GM21529 (cell line): ENCODE measurements at regions not wholly inside any gene's neighbourhood (a gene's known extent, or its start where the extent isn't known, plus 50 kb on each side); places are given as distances from the start of the nearest gene placed in this dataset.

Experiments used
- ATAC-seq: cut with Tn5 transposase; IDR thresholded peaks from one replicate; pipeline ENCODE4 v1.9.1; 2021; ENCODE audit not compliant: unreplicated experiment

DNA sequence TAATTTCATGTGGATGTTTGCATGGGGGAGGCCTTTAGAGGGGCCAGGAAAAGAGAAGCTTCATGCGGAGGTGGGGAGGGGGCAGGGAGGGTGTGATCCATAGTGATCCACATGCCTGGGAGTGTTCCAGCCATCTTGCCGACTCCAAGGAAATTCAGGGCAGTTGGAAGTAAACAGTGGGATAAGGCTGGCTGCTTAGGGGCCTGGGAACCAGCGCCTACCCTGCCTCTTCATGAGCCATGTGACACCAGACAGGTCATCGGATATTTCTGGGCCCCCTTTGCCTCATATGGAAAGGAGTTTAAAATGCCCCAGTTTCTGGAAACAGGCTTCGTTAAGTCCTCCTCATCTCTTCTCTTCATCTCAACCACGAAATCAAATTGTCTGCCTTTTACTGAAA is 983.2 kb downstream of the BCL11B start:
- no peak for ATAC-seq

- ATAC-seq, result no peak
These were observed 981.4 kb downstream of the BCL11B start for GRCh38 chr14:98290596-98290995.

GRCh38 chr14:98292191-98292590 is 979.8 kb downstream of the BCL11B start:
- ATAC-seq, result no peak

- ATAC-seq, result no peak
These were observed 978.4 kb downstream of the BCL11B start for GRCh38 chr14:98293576-98293975.

GRCh38 chr14:98296895-98297294 is 975.1 kb downstream of the BCL11B start:
- no peak for ATAC-seq

GRCh38 chr14:98297567-98297966 is 974.4 kb downstream of the BCL11B start:
- no peak for ATAC-seq

GRCh38 chr14:98298481-98299244 is 973.3 kb downstream of the BCL11B start:
- ATAC-seq, result no peak

DNA sequence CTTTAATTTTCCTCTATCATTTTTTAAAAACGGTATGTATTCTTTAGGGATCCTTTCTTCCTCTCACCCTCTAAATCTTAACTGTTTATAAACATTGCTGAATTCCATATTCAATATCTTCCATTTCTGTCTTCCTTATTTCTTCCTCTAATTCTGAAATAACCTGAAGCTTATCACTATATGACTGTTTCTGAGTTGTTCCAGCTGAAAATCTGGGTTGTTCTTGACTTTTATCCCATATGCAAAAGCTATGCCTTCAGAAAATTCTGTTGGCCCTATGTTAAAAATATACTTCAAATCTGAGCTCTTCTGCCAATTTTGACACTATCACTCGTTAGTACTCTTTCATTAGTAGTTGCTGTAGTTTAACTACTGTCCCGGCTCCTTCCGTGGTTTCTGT is 970.3 kb downstream of the BCL11B start:
- no peak for ATAC-seq

- ATAC-seq, result no peak
These were observed 967.4 kb downstream of the BCL11B start for GRCh38 chr14:98304574-98304973.

DNA sequence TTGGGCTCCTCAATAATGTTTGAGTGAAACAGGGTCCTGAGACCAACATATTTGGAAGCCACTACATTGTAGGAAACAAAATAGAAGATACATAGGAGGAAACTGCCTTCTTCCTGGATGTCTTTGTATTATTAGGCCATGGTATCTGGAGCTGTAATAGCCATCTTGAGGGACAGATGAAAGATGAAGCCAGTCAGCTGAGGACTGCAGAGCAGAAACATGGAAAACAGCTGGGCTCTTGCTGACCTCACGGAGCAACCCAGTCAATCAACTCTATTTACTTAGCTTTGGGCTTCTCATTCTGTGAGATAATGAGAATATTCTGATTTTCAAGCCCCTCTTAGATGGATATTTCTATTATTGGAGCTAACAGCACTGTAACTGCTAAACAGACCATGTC is 962.4 kb downstream of the BCL11B start:
- ATAC-seq, result no peak

DNA sequence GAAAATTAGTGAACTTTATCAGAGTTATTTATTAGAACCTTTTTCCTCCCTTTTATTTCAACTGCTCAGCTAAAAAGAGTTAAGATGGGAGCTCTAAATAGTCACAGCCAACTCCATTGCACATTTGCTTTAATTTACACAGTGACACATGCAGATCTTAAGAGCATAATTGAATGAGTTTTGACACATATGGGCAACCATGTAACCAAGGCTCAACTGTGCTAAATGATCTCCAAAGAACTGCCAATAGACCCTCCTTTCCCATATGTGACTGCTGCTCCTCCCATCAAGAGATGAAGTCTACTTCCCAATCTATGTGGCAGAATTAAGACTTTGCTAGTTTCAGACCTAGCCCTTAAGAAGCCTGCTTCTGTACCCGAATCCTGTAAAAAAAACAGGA is 960.0 kb downstream of the BCL11B start:
- no peak for ATAC-seq

- no peak for ATAC-seq
These were observed 950.2 kb downstream of the BCL11B start for GRCh38 chr14:98321841-98322240.

DNA sequence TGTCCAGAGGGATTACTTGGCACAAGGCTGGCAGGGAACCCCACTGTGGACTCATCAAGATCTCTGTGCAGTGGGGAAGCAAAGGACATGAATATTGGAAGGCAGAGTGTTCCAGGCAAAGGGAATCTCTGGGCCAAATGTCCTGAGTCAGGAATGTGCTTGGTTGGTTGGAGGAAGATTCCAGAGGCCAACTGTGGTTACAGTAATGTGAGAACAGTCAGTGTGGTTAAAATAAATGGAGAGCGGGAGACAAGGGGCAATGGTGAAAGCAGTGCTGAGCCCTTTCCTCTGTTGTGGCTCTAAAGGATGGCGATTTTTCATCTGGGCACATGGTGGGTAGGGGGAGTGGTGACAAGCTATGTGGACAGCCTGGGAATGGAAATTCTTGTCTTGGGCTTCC is 948.2 kb downstream of the BCL11B start:
- no peak for ATAC-seq

DNA sequence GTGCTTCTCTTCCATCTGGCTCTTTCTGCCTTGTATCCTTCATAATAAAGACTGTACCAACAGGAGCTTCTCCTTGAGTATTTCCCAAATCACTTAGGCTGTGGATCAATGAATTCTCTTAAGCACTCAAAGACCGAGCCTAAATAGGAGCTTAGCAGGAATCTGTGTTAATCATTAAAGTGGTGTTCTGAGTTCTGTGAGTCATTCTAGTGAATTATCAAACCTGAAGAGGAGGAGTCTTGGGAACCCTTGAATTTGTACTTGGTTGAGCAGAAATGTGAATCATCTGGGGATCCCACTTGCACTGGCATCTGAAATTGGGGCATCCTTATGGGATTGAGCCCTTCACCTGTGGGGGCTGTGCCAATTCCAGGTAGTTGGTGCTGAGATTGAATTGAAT is 946.2 kb downstream of the BCL11B start:
- no peak for ATAC-seq

DNA sequence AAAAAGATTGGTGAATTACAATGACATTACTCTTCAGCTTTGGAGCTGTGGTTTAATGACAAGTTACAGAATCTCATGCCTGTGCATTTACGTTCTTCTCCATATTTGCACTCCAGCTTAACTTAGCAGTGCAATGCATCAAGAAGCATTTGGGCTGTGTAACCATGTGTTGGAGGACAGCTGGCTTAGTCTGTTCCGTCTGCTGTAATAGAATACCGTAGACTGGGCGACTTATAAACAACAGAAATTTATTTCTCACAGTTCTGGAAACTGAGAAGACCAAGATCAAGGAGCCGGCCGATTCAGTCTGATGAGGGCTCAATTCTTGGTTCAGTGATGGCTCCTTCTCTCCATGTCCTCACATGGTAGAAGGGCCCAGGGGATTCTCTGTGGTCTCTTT is 943.5 kb downstream of the BCL11B start:
- no peak for ATAC-seq

DNA sequence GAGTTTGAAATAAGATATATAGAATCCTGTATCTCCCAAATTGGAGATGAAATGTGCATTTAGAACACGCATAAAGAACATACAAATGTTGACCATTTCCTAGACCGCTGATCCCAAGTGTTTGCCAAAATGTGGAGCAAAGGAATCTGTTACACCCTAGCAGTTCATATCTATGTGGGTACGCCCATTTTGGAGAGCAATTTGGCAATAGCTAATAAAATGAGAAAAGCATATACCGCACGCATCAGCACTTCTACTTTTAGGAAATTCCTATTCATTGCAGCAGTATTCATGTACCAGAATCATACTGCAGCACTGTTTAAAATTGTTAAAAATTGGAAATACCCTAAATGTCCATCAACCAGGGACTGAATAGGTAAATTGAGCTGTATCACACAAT is 937.8 kb downstream of the BCL11B start:
- ATAC-seq, result no peak

DNA sequence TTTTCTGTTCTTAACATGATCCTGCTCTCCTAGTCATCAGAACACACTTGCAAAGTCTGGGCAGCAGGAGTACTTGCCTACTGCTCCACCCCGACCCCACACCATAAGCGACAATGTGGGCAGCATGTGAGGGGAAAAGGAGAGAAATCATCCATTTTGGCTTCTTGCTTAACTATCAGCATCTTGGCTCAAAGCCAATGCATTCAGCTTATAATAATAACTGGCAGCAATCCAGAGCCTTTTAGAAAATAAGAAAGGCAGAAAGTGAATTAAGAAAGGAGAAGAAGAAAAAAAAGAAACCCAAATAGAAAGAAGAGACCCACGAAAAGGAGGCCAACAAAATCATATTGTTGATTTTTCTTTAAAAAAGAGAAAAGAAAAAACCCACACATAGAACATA is 930.8 kb downstream of the BCL11B start:
- ATAC-seq, result no peak

- ATAC-seq, result no peak
These were observed 926.8 kb downstream of the BCL11B start for GRCh38 chr14:98345161-98345560.

- ATAC-seq, result no peak
These were observed 924.3 kb downstream of the BCL11B start for GRCh38 chr14:98347686-98348085.

DNA sequence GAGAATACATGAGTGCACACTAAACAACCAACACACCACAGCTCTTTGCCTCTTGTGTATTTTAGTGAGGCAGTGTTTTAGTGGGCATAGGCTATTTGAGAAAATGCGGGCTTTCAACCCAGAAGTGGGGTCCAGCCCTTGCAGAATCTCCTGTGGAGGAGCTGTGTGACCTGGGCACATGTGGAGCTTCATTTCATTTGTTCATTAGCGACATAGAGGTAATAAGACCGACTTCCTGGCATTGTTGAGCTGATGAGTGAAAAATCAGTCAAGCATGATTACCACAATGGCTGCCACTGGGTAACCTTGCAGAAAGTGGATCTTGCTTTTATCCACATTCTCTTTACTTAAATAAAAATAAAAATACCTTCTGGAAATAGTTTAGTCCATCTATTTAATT is 923.5 kb downstream of the BCL11B start:
- no peak for ATAC-seq

- no peak for ATAC-seq
These were observed 921.8 kb downstream of the BCL11B start for GRCh38 chr14:98350213-98350612.

GRCh38 chr14:98364961-98365360 is 907.0 kb downstream of the BCL11B start:
- ATAC-seq, result no peak

DNA sequence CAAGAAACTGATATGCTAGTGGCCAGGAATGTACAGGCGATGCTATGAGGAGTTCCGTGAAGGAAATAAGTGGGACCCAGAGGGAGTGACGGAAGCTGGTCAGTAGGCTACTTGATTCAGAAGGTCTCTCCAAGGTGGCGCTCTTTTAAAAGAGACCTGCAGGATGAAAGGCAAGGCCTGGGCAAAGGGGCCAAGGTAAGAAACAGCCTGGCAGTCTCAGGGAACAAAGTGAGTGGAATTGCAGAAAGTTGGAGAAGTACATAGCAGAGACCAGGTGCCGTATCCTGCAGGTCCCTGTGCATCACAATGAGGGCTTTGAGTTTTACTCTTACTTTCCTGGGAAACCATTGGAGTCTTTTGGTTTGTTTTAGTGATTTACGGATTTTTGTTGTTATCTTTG is 905.6 kb downstream of the BCL11B start:
- no peak for ATAC-seq
